ENCODE measurements at regions not wholly inside any gene's neighbourhood (a gene's known extent, or its start where the extent isn't known, plus 50 kb on each side); places are given as distances from the start of the nearest gene placed in this dataset.

GRCh38 chr9:104412238-104412637 is 91.8 kb upstream of the OR13F1 start:
- TF ChIP-seq EP300 (IDR thresholded peaks at IDR 0.05): no peak
- no peak for TF ChIP-seq CTCF (IDR thresholded peaks at IDR 0.05)
